Stimulated activated CD4-positive, alpha-beta T cell treated with anti-CD3 and anti-CD28 coated beads, Interleukin-2, amount 100 ng/mL, for 24 hours (primary cell): ENCODE measurements at regions not wholly inside any gene's neighbourhood (a gene's known extent, or its start where the extent isn't known, plus 50 kb on each side); places are given as distances from the start of the nearest gene placed in this dataset.
"Not testable (repeated sequence)": the region's sequence is repeated elsewhere in the genome, so short reads cannot be mapped to it uniquely, and the experiment has no call there.

Experiments
- DNase-seq, 2 donors: peaks; one replicate each; pipeline ENCODE4 v3.0.0-alpha.2; 2020

- no peak for DNase-seq
Observed at GRCh38 chr12:111150360-111150759, 218.5 kb downstream of the PHETA1 start.

GRCh38 chr12:111149299-111149698 lies 219.6 kb downstream of the PHETA1 start:
- no peak for DNase-seq

DNA sequence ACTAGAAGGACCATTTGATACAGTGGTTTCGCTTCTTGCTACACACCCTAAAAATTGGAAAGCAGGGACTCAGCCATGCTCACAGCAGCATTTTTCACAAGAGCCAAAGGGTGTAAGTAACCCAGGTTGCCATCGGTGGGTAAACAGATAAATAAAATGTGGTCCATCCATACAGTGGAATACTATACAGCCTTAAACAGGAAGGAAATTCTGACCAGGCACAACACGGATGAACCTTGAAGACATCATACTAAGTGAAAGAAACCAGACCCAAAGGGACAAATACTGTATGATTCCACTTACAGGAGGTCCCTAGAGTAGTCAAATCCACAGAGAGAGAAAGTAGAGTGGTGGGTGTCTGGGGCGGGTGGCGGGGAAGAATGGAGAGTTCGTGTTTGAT lies 220.9 kb downstream of the PHETA1 start:
- DNase-seq, result no peak

GRCh38 chr12:111143271-111143670 lies 222.9 kb upstream of the MYL2 start:
- no peak for DNase-seq

DNA sequence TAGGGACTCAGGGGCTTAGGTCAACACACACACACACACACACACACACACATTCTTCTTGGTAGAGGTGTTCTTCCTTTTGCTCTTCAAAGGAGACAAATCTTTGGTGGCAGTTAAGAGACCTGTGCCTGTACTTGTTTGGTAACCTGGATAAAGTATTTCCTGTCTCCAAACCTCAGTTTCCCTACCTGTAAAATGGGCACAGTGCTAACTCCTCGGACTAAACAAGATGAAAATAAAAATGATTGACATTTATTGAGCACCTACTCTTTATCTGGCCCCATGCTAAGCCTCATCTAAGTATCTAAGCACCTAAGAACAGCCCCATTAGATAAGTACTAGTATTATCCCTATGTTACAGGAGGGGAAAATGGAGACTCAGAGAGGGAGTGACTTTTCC lies 220.8 kb upstream of the MYL2 start:
- no peak for DNase-seq

- DNase-seq, result no peak
Observed at GRCh38 chr12:111138016-111138415, 217.6 kb upstream of the MYL2 start.

DNA sequence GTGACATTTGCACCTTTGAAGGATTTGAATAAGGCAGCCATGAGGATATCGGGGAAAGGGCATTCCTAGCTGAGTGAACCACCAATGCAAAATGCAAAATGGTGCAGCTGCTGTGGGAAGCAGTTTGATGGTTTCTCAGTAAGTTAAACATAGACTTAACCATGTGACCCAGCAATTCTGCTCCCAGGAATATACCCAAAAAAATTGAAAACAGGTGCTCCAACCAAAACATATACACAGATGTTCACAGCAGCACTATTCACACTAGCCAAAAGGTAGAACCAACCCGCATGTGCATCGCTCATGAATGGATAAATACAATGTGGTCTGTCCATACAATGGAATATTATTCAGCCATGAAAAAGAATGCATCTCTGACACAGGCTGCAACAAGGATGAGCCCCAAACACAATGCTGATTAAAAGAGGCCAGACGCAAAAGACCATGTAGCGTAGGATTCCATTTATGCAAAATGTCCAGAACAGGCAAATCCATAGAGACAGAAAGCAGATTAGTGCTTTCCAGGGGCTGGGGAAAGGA lies 215.0 kb upstream of the MYL2 start:
- DNase-seq, result no peak

GRCh38 chr12:111130336-111130735 lies 210.0 kb upstream of the MYL2 start:
- DNase-seq, result no peak

DNA sequence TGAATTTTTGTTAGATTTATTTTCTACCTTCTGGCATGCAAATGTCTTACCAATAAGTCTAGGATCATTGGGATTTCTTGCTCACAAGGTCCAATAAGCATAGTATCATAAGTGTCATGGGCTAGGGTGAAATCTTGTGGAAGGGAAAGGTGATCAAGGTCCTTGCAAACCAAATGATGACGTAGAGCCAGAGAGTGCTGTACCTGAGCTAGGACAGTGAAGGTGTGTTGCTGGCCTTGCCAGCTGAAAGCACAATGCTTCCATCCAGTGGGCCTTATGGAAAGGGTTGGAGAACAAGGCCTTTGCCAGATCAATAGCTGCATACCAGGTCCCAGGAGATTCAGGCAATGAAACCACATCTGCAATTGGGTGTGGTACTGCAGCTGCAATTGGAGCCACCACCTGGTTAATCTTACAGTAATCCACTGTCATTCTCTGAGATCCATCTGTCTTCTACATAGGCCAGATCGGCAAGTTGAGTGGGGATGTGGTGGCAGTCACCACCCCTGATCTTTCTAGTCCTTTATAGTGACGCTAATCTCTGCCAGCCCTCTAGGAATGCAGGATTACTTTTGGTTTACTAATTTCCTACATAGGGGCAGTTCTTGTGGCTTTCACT lies 208.9 kb upstream of the MYL2 start:
- DNase-seq, result no peak

- no peak for DNase-seq
Observed at GRCh38 chr12:111126331-111126730, 206.0 kb upstream of the MYL2 start.

- no peak for DNase-seq
Observed at GRCh38 chr12:111124183-111124582, 203.8 kb upstream of the MYL2 start.

DNA sequence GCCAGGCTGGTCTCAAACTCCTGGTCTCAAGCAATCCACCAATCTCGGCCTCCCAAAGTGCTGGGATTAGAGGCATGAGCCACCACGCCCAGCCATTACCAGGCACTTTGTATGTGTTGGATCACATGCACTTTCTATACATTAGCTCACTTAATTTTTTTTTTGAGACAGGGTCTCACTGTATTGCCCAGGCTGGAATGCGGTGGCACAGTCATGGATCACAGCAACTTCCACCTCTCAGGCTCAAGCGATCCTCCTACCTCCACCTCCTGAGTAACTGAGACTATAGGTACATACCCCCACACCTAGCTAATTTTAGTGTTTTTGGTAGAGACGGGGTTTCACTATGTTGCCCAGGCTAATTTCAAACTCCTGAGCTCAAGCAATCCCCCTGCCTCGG lies 203.0 kb upstream of the MYL2 start:
- DNase-seq, result no peak

GRCh38 chr12:111122458-111122878 lies 202.1 kb upstream of the MYL2 start:
- no peak for DNase-seq

GRCh38 chr12:111121840-111122239 lies 201.5 kb upstream of the MYL2 start:
- DNase-seq, result no peak

DNA sequence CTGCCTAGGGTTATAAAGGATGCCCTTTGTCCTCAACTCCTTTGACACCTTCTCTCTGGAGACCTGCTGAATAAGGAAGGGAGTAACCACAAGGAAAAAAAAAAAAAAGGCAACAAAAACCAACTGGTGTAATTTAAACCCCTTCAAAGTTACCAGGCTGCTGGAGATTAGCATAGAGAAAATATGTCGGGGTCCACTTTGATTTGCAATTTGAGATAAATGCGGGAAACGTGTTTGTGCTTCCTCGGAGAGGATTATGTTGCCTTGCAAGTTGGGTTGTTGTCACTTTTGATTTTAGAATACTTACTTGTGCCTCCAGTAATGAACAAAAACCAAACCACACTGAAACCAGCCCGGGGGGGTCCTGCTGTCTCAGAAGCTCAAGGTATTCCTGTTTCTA lies 200.2 kb upstream of the MYL2 start:
- DNase-seq, result no peak

DNA sequence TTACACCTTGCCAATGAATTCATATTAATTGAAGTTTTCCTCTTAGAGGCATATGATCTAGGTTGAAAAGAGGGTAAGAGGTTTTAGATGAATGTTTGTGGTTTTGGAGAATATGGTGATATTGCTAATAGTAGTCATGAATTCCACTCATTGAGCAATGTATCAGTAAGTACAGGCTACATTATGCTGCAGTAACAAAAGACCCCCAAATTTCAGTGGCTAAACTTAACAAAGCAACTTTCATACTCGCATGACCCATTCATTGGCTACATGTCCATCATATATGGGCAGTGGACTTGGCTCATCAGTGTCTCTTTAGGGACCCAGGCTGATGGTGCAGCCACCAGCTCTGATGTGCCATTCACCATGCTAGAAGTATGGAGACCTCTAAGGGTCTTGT lies 196.6 kb upstream of the MYL2 start:
- DNase-seq, result no peak

DNA sequence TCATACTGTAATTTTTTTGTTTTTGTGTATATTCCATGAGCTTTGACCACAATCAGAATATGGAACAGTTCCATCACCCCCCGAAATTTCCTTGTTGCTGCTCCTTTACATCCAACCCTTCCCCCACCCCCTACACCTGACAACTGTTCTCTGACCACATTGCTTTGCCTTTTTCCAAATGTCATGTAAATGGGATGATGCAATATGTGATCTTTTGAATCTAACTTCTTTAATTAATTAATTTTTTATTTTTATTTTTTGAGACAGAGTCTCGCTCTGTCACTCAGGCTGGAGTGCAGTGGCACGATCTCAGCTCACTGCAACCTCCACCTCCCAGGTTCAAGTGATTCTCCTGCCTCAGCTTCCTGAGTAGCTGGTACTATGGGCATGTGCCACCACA lies 192.9 kb upstream of the MYL2 start:
- DNase-seq, result not testable (repeated sequence)

DNA sequence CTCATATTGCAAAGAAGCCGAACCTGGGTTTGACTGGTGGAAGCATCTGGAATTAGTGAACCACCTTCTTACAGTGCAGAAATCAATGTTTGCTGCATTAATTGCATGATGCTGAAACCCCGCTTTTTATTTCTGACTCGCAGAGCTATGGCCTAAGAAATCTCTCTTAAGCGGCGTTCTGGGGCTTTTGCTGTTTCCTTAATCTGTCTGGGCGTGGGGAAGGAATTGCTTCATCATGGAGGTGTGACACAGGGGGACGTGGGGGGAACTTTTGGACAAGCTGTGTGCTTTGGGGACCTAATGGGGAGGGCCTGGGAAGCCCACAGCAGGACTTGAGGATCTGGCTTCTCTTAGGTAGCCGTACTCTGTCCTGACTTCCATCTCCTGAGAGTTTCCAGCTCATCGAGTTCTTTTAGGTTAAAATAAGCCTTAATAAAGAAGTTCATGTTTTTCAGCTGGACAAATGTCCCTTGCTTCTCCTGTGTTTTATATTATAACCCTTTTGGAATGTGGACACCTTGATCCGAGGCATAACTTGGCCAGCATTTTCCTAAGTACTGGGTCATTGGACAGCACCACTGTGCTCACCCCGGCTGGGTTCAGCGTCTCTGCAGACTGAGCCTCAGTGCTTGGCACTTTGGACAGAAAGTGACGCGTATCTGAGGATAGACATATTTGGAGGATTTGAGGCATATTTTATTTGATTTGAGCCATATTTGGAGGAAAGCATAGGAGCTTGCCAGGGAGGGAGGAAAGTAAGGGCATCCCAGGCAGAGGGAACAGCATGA lies 192.1 kb upstream of the MYL2 start:
- no peak for DNase-seq

- no peak for DNase-seq
Observed at GRCh38 chr12:111111681-111112080, 191.3 kb upstream of the MYL2 start.

DNA sequence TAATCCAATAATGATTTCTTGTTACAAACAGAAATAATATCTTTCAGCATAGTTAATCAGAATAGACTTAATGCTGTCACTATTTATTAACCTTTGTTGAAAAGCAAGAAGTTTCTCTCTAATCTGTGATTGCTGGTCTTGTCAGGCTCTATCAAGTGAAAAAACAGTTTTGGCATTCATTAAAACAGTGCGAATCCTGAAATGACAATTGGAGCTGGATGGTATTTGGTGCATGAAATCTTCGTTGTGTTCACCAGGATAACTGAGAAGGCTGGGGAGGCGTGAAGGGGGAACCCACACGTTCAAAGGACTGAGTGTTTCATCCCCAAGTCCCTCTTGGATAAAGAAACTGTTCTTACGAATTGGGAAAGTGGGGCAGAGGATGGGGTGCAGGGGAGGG lies 190.2 kb upstream of the MYL2 start:
- DNase-seq, result no peak

GRCh38 chr12:111108726-111109125 lies 188.3 kb upstream of the MYL2 start:
- no peak for DNase-seq

GRCh38 chr12:111107392-111108178 lies 187.2 kb upstream of the MYL2 start:
- DNase-seq, result no peak

- DNase-seq, result no peak
Observed at GRCh38 chr12:111105294-111105693, 184.9 kb upstream of the MYL2 start.

- DNase-seq, result no peak
Observed at GRCh38 chr12:111103583-111103982, 183.2 kb upstream of the MYL2 start.
